ENCODE measurements at regions not wholly inside any gene's neighbourhood (a gene's known extent, or its start where the extent isn't known, plus 50 kb on each side); places are given as distances from the start of the nearest gene placed in this dataset.

DNA sequence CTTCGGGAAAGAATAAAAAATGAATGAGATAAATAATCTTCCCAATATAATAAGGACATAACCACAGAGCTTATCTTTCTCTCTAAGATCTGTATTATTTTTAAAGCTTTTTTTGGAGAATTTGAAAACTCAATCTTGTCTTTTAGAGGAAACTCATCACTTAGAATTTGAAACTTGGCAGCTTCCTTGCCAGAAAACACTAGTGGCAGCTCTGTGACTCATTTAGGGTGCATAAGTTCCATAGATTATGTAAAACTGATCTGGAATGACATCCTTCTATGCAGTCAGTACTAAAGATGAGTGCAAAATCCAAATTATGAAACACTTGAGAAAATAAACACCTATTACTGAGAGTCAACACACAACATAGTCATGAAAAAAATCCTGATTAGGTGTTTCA, 848.0 kb downstream of the DACH1 start:
- TF ChIP-seq EZH2phosphoT487 (IDR thresholded peaks at IDR 0.05; ENCODE audit: low read depth), result no peak
- TF ChIP-seq, protein P1, sequence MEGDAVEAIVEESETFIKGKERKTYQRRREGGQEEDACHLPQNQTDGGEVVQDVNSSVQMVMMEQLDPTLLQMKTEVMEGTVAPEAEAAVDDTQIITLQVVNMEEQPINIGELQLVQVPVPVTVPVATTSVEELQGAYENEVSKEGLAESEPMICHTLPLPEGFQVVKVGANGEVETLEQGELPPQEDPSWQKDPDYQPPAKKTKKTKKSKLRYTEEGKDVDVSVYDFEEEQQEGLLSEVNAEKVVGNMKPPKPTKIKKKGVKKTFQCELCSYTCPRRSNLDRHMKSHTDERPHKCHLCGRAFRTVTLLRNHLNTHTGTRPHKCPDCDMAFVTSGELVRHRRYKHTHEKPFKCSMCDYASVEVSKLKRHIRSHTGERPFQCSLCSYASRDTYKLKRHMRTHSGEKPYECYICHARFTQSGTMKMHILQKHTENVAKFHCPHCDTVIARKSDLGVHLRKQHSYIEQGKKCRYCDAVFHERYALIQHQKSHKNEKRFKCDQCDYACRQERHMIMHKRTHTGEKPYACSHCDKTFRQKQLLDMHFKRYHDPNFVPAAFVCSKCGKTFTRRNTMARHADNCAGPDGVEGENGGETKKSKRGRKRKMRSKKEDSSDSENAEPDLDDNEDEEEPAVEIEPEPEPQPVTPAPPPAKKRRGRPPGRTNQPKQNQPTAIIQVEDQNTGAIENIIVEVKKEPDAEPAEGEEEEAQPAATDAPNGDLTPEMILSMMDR (IDR thresholded peaks at IDR 0.05; ENCODE audit: low read depth, low read length), result no peak
- Histone ChIP-seq H3K9me3 (ENCODE audit: insufficient read depth, low read length) (0 out of 2 replicates have a peak, but pooled peaks cover 3% of the 10 kb centered on the region), H3K9ac (ENCODE audit: low read length) (no peak overlapping the region), H3K4me3 (ENCODE audit: low read length) (peak overlapping the region; percentile 3; the same call in 1 of the 2 replicates), H3K36me3 (replicated peaks; ENCODE audit: low read depth, low read length) (no peaks in the 10 kb centered on the region), H3K27ac (ENCODE audit: low read length) (no peak overlapping the region; the same call in 1 of the 2 replicates), H4K20me1 (ENCODE audit: insufficient read depth, low read length) (no peaks in the 10 kb centered on the region), H2AFZ (ENCODE audit: low read depth, low read length) (no peak overlapping the region), H3K4me1 (ENCODE audit: low read length) (peaks cover 22% of the 10 kb centered on the region), H3K79me2 (ENCODE audit: low read length) (no peaks in the 10 kb centered on the region), H3K4me2 (ENCODE audit: low read length) (peak overlapping the region; percentile 28), H3K27me3 (ENCODE audit: low read depth, low read length) (no peaks in the 10 kb centered on the region)

- H3K27me3 ChIP-seq (ENCODE audit: low read depth, low read length), result no peaks in the 10 kb centered on the region
- H3K4me3 ChIP-seq (ENCODE audit: low read length), result peak overlapping the region; percentile 3; the same call in 1 of the 2 replicates
- H3K9me3 ChIP-seq (ENCODE audit: insufficient read depth, low read length), result 0 out of 2 replicates have a peak, but pooled peaks cover 3% of the 10 kb centered on the region
- no peak overlapping the region for H3K9ac ChIP-seq (ENCODE audit: low read length)
- TF ChIP-seq, protein P1 (IDR thresholded peaks at IDR 0.05; ENCODE audit: low read depth, low read length), result no peak
- no peak for TF ChIP-seq EZH2phosphoT487 (IDR thresholded peaks at IDR 0.05; ENCODE audit: low read depth)
- peaks cover 22% of the 10 kb centered on the region for H3K4me1 ChIP-seq (ENCODE audit: low read length)
- H3K36me3 ChIP-seq (replicated peaks; ENCODE audit: low read depth, low read length), result no peaks in the 10 kb centered on the region
- no peaks in the 10 kb centered on the region for H3K79me2 ChIP-seq (ENCODE audit: low read length)
- peak overlapping the region; percentile 28 for H3K4me2 ChIP-seq (ENCODE audit: low read length)
- H4K20me1 ChIP-seq (ENCODE audit: insufficient read depth, low read length), result no peaks in the 10 kb centered on the region
- no peak overlapping the region; the same call in 1 of the 2 replicates for H3K27ac ChIP-seq (ENCODE audit: low read length)
- H2AFZ ChIP-seq (ENCODE audit: low read depth, low read length), result no peak overlapping the region
Measured at GRCh38 chr13:71018544-71018943, 848.5 kb downstream of the DACH1 start.

- H3K9ac ChIP-seq (ENCODE audit: low read length), result no peak overlapping the region
- H3K36me3 ChIP-seq (replicated peaks; ENCODE audit: low read depth, low read length), result no peaks in the 10 kb centered on the region
- no peaks in the 10 kb centered on the region for H3K27me3 ChIP-seq (ENCODE audit: low read depth, low read length)
- peaks cover 22% of the 10 kb centered on the region for H3K4me1 ChIP-seq (ENCODE audit: low read length)
- no peaks in the 10 kb centered on the region for H3K79me2 ChIP-seq (ENCODE audit: low read length)
- H3K27ac ChIP-seq (ENCODE audit: low read length), result no peak overlapping the region
- H4K20me1 ChIP-seq (ENCODE audit: insufficient read depth, low read length), result no peaks in the 10 kb centered on the region
- no peak overlapping the region for H2AFZ ChIP-seq (ENCODE audit: low read depth, low read length)
- no peak overlapping the region for H3K4me3 ChIP-seq (ENCODE audit: low read length)
- TF ChIP-seq EZH2phosphoT487 (IDR thresholded peaks at IDR 0.05; ENCODE audit: low read depth), result no peak
- TF ChIP-seq, protein P1 (IDR thresholded peaks at IDR 0.05; ENCODE audit: low read depth, low read length), result no peak; the same call in 1 of the 2 replicates
- 0 out of 2 replicates have a peak, but pooled peaks cover 3% of the 10 kb centered on the region for H3K9me3 ChIP-seq (ENCODE audit: insufficient read depth, low read length)
- no peak overlapping the region; the same call in 1 of the 2 replicates for H3K4me2 ChIP-seq (ENCODE audit: low read length)
Measured at GRCh38 chr13:71017607-71018006, 849.4 kb downstream of the DACH1 start.

DNA sequence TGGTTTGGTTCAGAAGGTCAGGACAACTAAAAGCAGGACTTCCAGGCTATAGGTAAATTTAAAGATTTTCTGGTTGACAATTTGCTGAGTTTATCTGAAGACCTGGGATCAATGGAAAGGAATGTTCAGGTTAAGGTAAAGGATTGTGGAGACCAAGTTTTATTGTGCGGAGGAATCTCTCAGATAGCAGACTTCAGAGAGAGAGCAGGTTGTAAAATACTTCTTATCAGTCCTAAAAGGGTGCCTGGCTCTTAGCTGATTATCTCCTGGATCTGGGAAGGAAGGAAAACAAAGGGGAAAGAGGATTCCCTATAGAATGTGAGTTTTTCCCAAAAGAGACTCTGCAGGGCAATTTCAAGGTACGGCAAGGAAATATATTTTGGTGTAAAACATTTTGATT, 851.5 kb downstream of the DACH1 start:
- H3K4me3 ChIP-seq (ENCODE audit: low read length), result no peak overlapping the region
- no peak for TF ChIP-seq EZH2phosphoT487 (IDR thresholded peaks at IDR 0.05; ENCODE audit: low read depth)
- TF ChIP-seq, protein P1 (IDR thresholded peaks at IDR 0.05; ENCODE audit: low read depth, low read length), result no peak

More for the DNA sequence above, 851.5 kb downstream of the DACH1 start:
- H3K9ac ChIP-seq (ENCODE audit: low read length), result no peak overlapping the region
- H3K9me3 ChIP-seq (ENCODE audit: insufficient read depth, low read length), result 0 out of 2 replicates have a peak, but pooled peaks cover 3% of the 10 kb centered on the region
- H3K4me2 ChIP-seq (ENCODE audit: low read length), result no peak overlapping the region
- H3K27me3 ChIP-seq (ENCODE audit: low read depth, low read length), result no peaks in the 10 kb centered on the region
- no peaks in the 10 kb centered on the region for H4K20me1 ChIP-seq (ENCODE audit: insufficient read depth, low read length)
- no peak overlapping the region for H3K27ac ChIP-seq (ENCODE audit: low read length)
- H2AFZ ChIP-seq (ENCODE audit: low read depth, low read length), result no peak overlapping the region
- no peaks in the 10 kb centered on the region for H3K36me3 ChIP-seq (replicated peaks; ENCODE audit: low read depth, low read length)
- H3K4me1 ChIP-seq (ENCODE audit: low read length), result peaks cover 22% of the 10 kb centered on the region
- H3K79me2 ChIP-seq (ENCODE audit: low read length), result no peaks in the 10 kb centered on the region

Data from OCI-LY3 (cell line).